NOMO-1 treated with dmso at 0.1 percent for 144 hours (cell line): ENCODE measurements at regions not wholly inside any gene's neighbourhood (a gene's known extent, or its start where the extent isn't known, plus 50 kb on each side); places are given as distances from the start of the nearest gene placed in this dataset.

Experiments used
- DNase-seq: peaks from one replicate; lab custom pipeline; 2025; ENCODE audit not compliant: unreplicated experiment; lab: John Stamatoyannopoulos, UW

- DNase-seq: no peak
Observed at GRCh38 chr5:56282951-56283350, 49.8 kb upstream of the ANKRD55 start.
